RWPE1 (cell line): ENCODE measurements at regions not wholly inside any gene's neighbourhood (a gene's known extent, or its start where the extent isn't known, plus 50 kb on each side); places are given as distances from the start of the nearest gene placed in this dataset.
"Not testable (repeated sequence)": the region's sequence is repeated elsewhere in the genome, so short reads cannot be mapped to it uniquely, and the experiment has no call there.

Experiments
- CTCF ChIA-PET: fragments of 350-600 bp; sonication (Branson Sonifier 250); formaldehyde crosslinking; extraction: SDS; loops from one replicate; lab custom pipeline; 2021; lab: Yijun Ruan, JAX
- POLR2A ChIA-PET: fragments of 400-600 bp; formaldehyde crosslinking; extraction: SDS; loops from one replicate; lab custom pipeline; 2020; ENCODE audit warnings: antibody characterized with exemption; ENCODE audit not compliant: low non-redundant PET; lab: Yijun Ruan, JAX
- DNase-seq: peaks from one replicate; pipeline ENCODE4 v3.0.0; 2012; ENCODE audit warnings: low spot score
- H3K27ac ChIP-seq: fragments of 450-650 bp; 2 replicates; pipeline ENCODE4 v1.5.1; 2017
- TF ChIP-seq, protein P1 (sequence below): fragments of 450-650 bp; conservative IDR thresholded peaks from 2 replicates; pipeline ENCODE4 v1.5.1; 2017; ENCODE audit warnings: low read depth, mild to moderate bottlenecking

DNA sequence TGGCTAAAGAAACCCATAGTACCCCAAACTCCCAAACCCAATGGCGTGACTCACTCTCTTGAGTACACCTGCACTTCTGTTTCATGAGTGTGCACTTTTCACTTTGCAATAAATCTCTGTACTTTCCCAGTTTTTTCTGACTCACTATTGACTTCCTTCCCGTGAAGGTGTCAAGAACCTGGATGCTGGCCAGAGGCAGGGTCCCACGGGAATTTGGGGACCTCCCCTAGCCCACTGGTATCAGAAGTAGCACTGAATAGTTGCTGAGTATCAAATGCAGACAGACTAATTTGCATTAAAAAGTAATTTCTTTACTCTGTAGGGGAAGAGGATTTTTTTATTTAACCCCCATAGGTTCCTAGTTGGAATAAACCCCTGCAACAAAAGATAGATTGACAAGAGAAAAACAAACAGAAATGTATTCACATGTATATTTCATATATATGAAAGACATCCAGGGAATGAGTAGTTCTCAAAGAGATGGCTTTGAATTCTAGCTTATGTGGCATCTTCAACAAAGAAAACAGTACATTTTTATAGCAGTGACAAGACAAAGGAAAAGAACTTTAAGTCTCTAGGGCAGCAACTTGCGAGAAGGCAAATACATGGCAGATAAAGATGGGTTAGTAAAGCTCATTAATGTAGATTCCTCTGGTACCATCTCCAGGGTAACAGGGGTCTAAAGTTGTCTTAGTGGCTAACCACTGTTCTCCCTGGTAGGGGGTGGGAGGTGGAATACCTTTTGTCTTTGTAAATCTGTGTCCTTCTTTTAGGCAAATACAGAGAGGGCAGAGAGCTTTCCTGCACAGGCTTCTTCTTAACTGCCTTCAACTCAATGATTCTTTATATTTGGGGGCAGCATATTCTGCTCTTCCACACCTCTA is 385.5 kb upstream of the PDZRN3 start:
- no peak for DNase-seq
- TF ChIP-seq, protein P1, sequence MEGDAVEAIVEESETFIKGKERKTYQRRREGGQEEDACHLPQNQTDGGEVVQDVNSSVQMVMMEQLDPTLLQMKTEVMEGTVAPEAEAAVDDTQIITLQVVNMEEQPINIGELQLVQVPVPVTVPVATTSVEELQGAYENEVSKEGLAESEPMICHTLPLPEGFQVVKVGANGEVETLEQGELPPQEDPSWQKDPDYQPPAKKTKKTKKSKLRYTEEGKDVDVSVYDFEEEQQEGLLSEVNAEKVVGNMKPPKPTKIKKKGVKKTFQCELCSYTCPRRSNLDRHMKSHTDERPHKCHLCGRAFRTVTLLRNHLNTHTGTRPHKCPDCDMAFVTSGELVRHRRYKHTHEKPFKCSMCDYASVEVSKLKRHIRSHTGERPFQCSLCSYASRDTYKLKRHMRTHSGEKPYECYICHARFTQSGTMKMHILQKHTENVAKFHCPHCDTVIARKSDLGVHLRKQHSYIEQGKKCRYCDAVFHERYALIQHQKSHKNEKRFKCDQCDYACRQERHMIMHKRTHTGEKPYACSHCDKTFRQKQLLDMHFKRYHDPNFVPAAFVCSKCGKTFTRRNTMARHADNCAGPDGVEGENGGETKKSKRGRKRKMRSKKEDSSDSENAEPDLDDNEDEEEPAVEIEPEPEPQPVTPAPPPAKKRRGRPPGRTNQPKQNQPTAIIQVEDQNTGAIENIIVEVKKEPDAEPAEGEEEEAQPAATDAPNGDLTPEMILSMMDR, result no peak
- H3K27ac ChIP-seq, result no peak overlapping the region
- ChIA-PET CTCF (no interaction called here), POLR2A (no interaction called here)

DNA sequence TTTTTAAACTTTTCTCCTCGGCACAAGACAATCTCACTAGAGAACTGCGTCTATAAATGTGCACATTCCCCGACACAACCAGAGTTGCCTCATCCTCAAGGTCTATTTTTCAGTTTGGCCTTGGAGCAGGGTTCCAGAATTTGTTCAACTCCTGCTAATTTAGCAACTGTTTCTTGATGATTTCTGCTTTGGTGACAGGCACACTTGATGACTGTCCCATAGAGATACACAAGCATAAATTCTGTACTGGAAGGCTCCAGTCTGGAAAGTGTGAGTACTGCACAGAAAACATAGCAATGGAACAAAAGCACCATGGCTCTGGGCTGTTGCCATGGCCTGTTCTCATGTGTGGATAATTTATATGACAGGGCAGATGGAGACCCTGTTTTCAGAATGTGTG is 379.6 kb upstream of the PDZRN3 start:
- no peak overlapping the region for H3K27ac ChIP-seq
- TF ChIP-seq, protein P1, result no peak
- ChIA-PET CTCF (no interaction called here), POLR2A (no interaction called here)
- no peak for DNase-seq

DNA sequence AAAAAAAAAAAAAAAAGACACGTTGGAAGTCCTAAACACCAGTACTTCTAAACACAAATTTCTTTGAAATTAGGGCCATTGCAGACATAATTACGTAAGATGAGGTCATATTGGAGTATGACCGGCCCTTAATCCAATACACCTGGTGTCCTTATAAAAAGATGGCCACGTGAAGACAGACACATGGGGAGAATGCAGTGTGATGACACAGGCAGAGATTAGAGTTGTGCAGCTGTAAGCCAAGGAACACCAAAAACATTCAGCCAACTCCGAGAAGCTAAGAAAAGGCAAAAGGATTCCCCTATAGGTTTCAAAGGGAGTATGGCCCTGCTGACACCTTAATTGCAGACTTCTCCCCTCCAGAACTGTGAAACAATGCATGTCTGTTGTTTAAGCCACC is 379.0 kb upstream of the PDZRN3 start:
- no peak overlapping the region for H3K27ac ChIP-seq
- CTCF ChIA-PET, result no interaction called here
- no peak for DNase-seq
- TF ChIP-seq, protein P1, result no peak
- POLR2A ChIA-PET, result no interaction called here

DNA sequence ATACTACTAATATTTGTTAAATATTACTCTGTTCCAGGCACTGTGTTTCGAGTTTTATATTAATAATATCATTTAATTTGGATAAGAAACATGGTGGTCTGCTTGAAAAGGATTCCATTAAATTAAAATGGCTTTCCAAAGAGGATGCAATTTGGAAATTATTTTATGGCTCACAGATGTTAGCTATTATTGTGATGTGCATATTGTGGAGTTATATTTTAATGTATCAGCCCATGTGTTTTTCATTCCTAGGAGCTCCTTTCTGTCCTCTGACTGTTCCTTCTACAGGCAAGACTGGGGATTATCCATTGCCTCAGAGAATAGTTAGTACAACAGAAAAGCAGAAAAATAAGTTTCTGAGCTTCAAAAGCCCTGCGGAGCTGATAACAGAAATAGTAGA is 376.7 kb upstream of the PDZRN3 start:
- no peak for DNase-seq
- TF ChIP-seq, protein P1, result no peak
- ChIA-PET CTCF (no interaction called here), POLR2A (no interaction called here)
- no peak overlapping the region for H3K27ac ChIP-seq

DNA sequence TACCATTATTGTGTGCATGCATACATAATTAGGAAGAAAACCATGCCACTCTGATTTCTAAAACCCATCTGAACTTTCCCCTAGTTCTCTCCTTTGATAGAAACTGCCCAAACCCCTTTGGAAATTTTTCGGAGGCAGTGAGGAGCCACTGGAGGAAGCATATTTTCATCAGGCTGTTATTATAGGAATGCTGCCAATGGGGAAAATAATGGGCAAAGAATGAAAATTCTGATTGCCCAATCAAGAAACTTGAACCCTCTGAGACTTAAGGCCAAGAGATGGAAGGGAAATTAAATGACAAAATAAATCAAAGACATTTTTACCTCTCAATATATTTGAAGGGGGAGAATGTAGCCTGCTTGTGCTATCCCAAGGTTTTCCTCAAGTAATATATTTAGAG is 376.0 kb upstream of the PDZRN3 start:
- CTCF ChIA-PET, result no interaction called here
- TF ChIP-seq, protein P1, result no peak
- no peak for DNase-seq
- POLR2A ChIA-PET, result no interaction called here
- H3K27ac ChIP-seq, result no peak overlapping the region

DNA sequence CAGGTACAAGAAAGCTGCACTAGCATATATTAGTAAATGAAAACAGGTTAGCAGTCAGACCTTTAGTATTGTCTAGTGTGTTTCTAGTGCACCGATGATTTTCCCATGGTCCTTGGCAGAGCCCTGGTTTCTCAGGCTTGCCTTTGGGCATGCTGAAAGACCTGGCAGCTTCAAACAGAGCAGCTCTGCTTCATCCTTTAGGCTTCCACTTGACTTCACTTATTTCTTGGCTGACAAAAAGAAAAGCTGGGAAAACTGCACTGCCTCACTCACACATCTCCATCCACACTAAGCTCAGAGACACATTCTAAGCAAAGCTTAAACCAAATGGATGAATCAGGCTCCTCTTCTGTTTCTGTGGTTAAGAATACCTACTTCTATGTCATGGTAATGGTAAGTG is 374.8 kb upstream of the PDZRN3 start:
- ChIA-PET CTCF (interaction anchor here (0.6 kb wide), 1 partner anchor 14 kb away, joined by 3 read pairs; no protein-coding TSS in a partner anchor), POLR2A (no interaction called here)
- TF ChIP-seq, protein P1, result no peak
- no peak overlapping the region for H3K27ac ChIP-seq
- no peak for DNase-seq

DNA sequence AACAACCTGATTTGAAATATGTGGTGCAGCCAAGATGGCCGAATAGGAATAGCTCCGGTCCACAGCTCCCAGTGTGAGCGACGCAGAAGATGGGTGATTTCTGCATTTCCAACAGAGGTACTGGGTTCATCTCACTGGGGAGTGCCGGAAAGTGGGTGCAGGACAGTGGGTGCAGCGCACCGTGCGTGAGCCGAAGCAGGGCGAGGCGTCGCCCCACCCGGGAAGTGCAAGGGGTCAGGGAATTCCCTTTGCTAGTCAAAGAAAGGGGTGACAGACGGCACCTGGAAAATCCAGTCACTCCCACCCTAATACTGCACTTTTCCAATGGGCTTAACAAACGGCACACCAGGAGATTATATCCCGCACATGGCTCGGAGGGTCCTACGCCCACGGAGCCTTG is 365.9 kb upstream of the PDZRN3 start:
- POLR2A ChIA-PET, DNase-seq, CTCF ChIA-PET: not testable (repeated sequence)

More for the DNA sequence above, 365.9 kb upstream of the PDZRN3 start:
- H3K27ac ChIP-seq, result not testable (repeated sequence)
